ENCODE measurements at regions not wholly inside any gene's neighbourhood (a gene's known extent, or its start where the extent isn't known, plus 50 kb on each side); places are given as distances from the start of the nearest gene placed in this dataset.

DNA sequence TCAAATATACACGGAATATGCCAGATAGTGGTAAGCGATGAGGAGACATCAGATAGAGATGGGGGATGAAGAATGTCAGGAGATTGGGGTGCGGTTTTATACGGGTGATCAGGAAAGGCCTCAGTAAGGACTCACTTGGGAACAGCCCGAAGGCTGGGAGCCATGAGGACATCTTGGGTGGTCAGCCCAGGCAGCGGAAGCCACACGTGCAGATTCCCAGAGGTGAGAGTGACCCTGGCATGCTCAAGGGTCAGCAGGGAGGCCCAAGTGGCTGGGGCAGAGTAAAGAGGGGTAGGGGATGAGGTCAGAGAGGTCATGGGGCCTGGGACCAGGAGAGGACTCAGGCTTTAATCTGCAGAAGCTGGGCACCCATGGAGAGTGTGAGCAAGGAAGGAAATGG, 106.6 kb downstream of the MATN1 start:
- TF ChIP-seq RAD21 (conservative IDR thresholded peaks at IDR 0.05) (no peak), POLR2AphosphoS5 (IDR thresholded peaks at IDR 0.05) (no peak), EZH2 (IDR thresholded peaks at IDR 0.05; ENCODE audit: borderline replicate concordance, insufficient read depth, low read length, poor library complexity, severe bottlenecking) (no peak), EP300 (conservative IDR thresholded peaks at IDR 0.05; ENCODE audit: poor library complexity, severe bottlenecking) (no peak), REST (IDR thresholded peaks at IDR 0.05; ENCODE audit: borderline replicate concordance) (no peak), MXI1 (conservative IDR thresholded peaks at IDR 0.05; ENCODE audit: poor library complexity, severe bottlenecking) (no peak), SMC3 (conservative IDR thresholded peaks at IDR 0.05; ENCODE audit: poor library complexity) (no peak)
- TF ChIP-seq, protein P1, sequence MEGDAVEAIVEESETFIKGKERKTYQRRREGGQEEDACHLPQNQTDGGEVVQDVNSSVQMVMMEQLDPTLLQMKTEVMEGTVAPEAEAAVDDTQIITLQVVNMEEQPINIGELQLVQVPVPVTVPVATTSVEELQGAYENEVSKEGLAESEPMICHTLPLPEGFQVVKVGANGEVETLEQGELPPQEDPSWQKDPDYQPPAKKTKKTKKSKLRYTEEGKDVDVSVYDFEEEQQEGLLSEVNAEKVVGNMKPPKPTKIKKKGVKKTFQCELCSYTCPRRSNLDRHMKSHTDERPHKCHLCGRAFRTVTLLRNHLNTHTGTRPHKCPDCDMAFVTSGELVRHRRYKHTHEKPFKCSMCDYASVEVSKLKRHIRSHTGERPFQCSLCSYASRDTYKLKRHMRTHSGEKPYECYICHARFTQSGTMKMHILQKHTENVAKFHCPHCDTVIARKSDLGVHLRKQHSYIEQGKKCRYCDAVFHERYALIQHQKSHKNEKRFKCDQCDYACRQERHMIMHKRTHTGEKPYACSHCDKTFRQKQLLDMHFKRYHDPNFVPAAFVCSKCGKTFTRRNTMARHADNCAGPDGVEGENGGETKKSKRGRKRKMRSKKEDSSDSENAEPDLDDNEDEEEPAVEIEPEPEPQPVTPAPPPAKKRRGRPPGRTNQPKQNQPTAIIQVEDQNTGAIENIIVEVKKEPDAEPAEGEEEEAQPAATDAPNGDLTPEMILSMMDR (IDR thresholded peaks at IDR 0.05; ENCODE audit: poor library complexity, severe bottlenecking): no peak

Data from neural cell (in vitro differentiated cells).